Memory B cell (primary cell): ENCODE measurements at regions not wholly inside any gene's neighbourhood (a gene's known extent, or its start where the extent isn't known, plus 50 kb on each side); places are given as distances from the start of the nearest gene placed in this dataset.

Experiments used
- ATAC-seq: fragments of 150-1000 bp; cut with Tn5 transposase; 2 replicates; pipeline ENCODE4 v1.10.0; 2021; ENCODE audit warnings: low read depth, mild to moderate bottlenecking, moderate library complexity
- DNase-seq, 2 donors: peaks; one replicate each; pipeline ENCODE4 v3.0.0; 2022; ENCODE audit warnings: low spot score in 2 of 2
- H3K27ac Mint-ChIP-seq: one replicate; pipeline ENCODE4 v1.8.0; 2022; ENCODE audit warnings: mild to moderate bottlenecking, moderate library complexity, mixed read lengths
- H3K27me3 Mint-ChIP-seq: one replicate; pipeline ENCODE4 v1.8.0; 2022; ENCODE audit warnings: mixed read lengths
- H3K36me3 Mint-ChIP-seq: one replicate; pipeline ENCODE4 v1.8.0; 2022; ENCODE audit warnings: mild to moderate bottlenecking, mixed read lengths
- H3K4me1 Mint-ChIP-seq: one replicate; pipeline ENCODE4 v1.8.0; 2022; ENCODE audit warnings: mixed read lengths
- H3K4me3 Mint-ChIP-seq: one replicate; pipeline ENCODE4 v1.8.0; 2022; ENCODE audit warnings: mild to moderate bottlenecking, moderate library complexity, mixed read lengths
- H3K9me3 Mint-ChIP-seq: one replicate; pipeline ENCODE4 v1.8.0; 2022; ENCODE audit warnings: mixed read lengths

GRCh38 chr5:86997516-86997915 is 270.2 kb upstream of the RASA1 start:
- H3K4me3 Mint-ChIP-seq: no peak overlapping the region
- H3K27me3 Mint-ChIP-seq: peaks cover 4% of the 10 kb centered on the region
- DNase-seq: no peak

GRCh38 chr5:86999951-87000350 is 267.7 kb upstream of the RASA1 start:
- no peak for ATAC-seq
- no peak overlapping the region for H3K27ac Mint-ChIP-seq

More at GRCh38 chr5:86997516-86997915, 270.2 kb upstream of the RASA1 start:
- Mint-ChIP-seq H3K27ac (no peak overlapping the region), H3K9me3 (peaks cover 5% of the 10 kb centered on the region), H3K4me1 (no peaks in the 10 kb centered on the region), H3K36me3 (no peaks in the 10 kb centered on the region)
- no peak for ATAC-seq

GRCh38 chr5:87002485-87002884 is 265.2 kb upstream of the RASA1 start:
- no peak for ATAC-seq
- no peak overlapping the region for H3K4me3 Mint-ChIP-seq

More at GRCh38 chr5:86999951-87000350, 267.7 kb upstream of the RASA1 start:
- Mint-ChIP-seq H3K4me3 (no peak overlapping the region), H3K27me3 (peaks cover 4% of the 10 kb centered on the region), H3K36me3 (no peaks in the 10 kb centered on the region), H3K9me3 (peaks cover 3% of the 10 kb centered on the region), H3K4me1 (no peaks in the 10 kb centered on the region)
- DNase-seq: no peak

GRCh38 chr5:87004101-87004500 is 263.6 kb upstream of the RASA1 start:
- Mint-ChIP-seq H3K4me1 (no peaks in the 10 kb centered on the region), H3K36me3 (no peaks in the 10 kb centered on the region), H3K9me3 (no peaks in the 10 kb centered on the region), H3K27ac (no peak overlapping the region), H3K27me3 (peaks cover 4% of the 10 kb centered on the region), H3K4me3 (no peak overlapping the region)
- ATAC-seq (no peak), DNase-seq (no peak)

More at GRCh38 chr5:87002485-87002884, 265.2 kb upstream of the RASA1 start:
- no peaks in the 10 kb centered on the region for H3K36me3 Mint-ChIP-seq
- H3K4me1 Mint-ChIP-seq: no peaks in the 10 kb centered on the region
- no peak overlapping the region for H3K27ac Mint-ChIP-seq
- H3K9me3 Mint-ChIP-seq: no peaks in the 10 kb centered on the region
- no peak for DNase-seq
- peaks cover 4% of the 10 kb centered on the region for H3K27me3 Mint-ChIP-seq

GRCh38 chr5:87007737-87008136 is 259.9 kb upstream of the RASA1 start:
- H3K4me1 Mint-ChIP-seq: no peaks in the 10 kb centered on the region
- no peak overlapping the region for H3K27ac Mint-ChIP-seq
- no peaks in the 10 kb centered on the region for H3K36me3 Mint-ChIP-seq
- ATAC-seq (no peak), DNase-seq (no peak)
- H3K27me3 Mint-ChIP-seq: no peaks in the 10 kb centered on the region
- H3K4me3 Mint-ChIP-seq: no peak overlapping the region
- no peaks in the 10 kb centered on the region for H3K9me3 Mint-ChIP-seq

DNA sequence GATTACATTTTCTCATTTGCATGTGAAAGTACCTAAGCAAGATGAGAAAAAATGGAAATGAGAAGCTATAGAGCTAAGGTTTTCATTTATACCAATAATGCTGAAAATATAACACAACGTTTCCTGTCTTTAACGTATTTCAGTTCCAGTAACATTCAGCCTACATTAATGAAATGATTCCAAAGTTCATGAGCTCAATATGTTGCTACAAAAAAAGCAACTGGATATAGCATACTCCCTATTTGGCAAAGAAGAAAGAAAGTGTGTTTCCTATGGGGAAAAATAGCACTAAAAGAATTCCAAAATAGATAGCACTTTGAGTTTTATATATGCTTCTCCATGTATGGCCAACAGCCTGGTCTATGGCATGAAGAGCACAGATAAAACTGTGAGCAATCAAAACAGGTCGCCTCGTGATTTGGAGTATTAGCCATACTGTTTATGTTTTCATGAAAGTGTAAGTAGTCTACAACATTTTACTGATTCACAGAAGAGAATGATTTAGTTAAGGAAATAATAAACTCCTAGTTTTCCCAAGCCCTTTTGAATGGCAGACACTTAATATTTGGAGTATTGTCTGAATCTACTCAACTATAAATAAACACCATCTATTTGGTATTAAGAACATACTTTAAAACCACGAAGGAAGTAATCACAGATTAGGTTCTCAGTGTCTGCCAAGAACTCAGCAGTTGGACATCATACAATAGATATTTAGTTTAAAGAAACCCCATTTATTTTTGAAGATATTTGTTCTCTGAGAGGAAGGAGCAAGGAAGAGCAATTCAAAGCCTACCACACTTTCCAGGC is 258.7 kb upstream of the RASA1 start:
- H3K27ac Mint-ChIP-seq: no peak overlapping the region
- H3K4me3 Mint-ChIP-seq: no peak overlapping the region
- ATAC-seq (no peak), DNase-seq (no peak)
- H3K9me3 Mint-ChIP-seq: no peaks in the 10 kb centered on the region
- H3K4me1 Mint-ChIP-seq: no peaks in the 10 kb centered on the region
- no peaks in the 10 kb centered on the region for H3K36me3 Mint-ChIP-seq
- H3K27me3 Mint-ChIP-seq: no peaks in the 10 kb centered on the region

GRCh38 chr5:87010736-87011135 is 256.9 kb upstream of the RASA1 start:
- Mint-ChIP-seq H3K4me3 (no peak overlapping the region), H3K27me3 (no peaks in the 10 kb centered on the region), H3K36me3 (no peaks in the 10 kb centered on the region), H3K27ac (no peak overlapping the region), H3K9me3 (no peaks in the 10 kb centered on the region), H3K4me1 (no peaks in the 10 kb centered on the region)
- DNase-seq (no peak), ATAC-seq (no peak)

DNA sequence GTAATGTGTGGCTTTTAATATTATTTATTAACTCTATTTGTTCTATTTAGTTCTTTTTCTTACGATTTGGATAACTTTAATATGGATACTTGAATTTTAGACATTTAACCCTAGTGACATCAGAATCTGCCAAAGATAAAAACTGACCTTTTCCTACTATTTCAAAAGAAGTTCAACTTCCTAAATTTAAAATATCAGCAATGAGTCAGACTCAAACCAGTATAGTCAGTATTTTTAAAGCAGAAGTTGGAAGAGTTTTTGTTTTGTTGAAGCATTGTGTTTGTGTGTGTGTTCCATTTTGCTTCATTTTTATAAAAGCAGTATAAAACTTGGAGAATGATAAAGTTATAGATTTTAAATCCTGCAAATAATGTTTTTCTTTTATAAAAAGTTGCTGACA is 251.8 kb upstream of the RASA1 start:
- DNase-seq (no peak), ATAC-seq (no peak)
- no peak overlapping the region for H3K4me3 Mint-ChIP-seq
- H3K9me3 Mint-ChIP-seq: no peaks in the 10 kb centered on the region
- H3K27ac Mint-ChIP-seq: no peak overlapping the region
- no peaks in the 10 kb centered on the region for H3K36me3 Mint-ChIP-seq
- H3K4me1 Mint-ChIP-seq: peaks cover 10% of the 10 kb centered on the region
- H3K27me3 Mint-ChIP-seq: no peaks in the 10 kb centered on the region

GRCh38 chr5:87020099-87020934 is 247.4 kb upstream of the RASA1 start:
- ATAC-seq (no peak), DNase-seq (no peak)
- H3K4me3 Mint-ChIP-seq: no peak overlapping the region
- no peak overlapping the region for H3K27ac Mint-ChIP-seq
- H3K9me3 Mint-ChIP-seq: no peaks in the 10 kb centered on the region
- no peaks in the 10 kb centered on the region for H3K36me3 Mint-ChIP-seq
- no peaks in the 10 kb centered on the region for H3K27me3 Mint-ChIP-seq
- H3K4me1 Mint-ChIP-seq: peaks cover 10% of the 10 kb centered on the region

GRCh38 chr5:87022415-87022814 is 245.3 kb upstream of the RASA1 start:
- H3K27ac Mint-ChIP-seq: no peak overlapping the region
- H3K4me1 Mint-ChIP-seq: peaks cover 10% of the 10 kb centered on the region
- DNase-seq (no peak), ATAC-seq (no peak)
- H3K36me3 Mint-ChIP-seq: no peaks in the 10 kb centered on the region
- no peak overlapping the region for H3K4me3 Mint-ChIP-seq
- H3K9me3 Mint-ChIP-seq: no peaks in the 10 kb centered on the region
- no peaks in the 10 kb centered on the region for H3K27me3 Mint-ChIP-seq

- Mint-ChIP-seq H3K27ac (no peak overlapping the region), H3K4me1 (no peaks in the 10 kb centered on the region), H3K9me3 (no peaks in the 10 kb centered on the region), H3K4me3 (no peak overlapping the region), H3K36me3 (no peaks in the 10 kb centered on the region), H3K27me3 (no peaks in the 10 kb centered on the region)
- no peak for ATAC-seq
- no peak for DNase-seq
These were observed 240.1 kb upstream of the RASA1 start for GRCh38 chr5:87027570-87027969.

DNA sequence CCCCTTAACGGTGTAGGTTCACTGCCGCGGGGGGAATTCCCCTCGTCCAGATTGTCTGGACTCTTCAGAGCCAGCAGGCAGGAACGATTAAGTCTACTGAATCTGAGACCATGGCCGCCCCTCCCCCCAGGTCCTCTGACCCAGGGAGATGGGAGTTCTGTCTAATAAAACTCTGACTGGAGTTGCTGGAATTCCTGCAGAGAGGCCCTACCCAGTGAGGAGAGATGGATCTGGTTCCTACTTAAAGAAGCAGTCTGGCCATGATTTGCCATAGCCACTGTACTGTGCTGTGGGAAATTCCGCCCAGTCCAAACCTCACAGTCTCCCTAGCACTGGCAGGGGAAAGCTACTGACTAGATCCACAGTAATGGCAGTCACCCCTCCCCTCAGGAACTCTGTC is 237.7 kb upstream of the RASA1 start:
- H3K27ac Mint-ChIP-seq: no peak overlapping the region
- H3K36me3 Mint-ChIP-seq: no peaks in the 10 kb centered on the region
- no peaks in the 10 kb centered on the region for H3K27me3 Mint-ChIP-seq
- H3K9me3 Mint-ChIP-seq: no peaks in the 10 kb centered on the region
- no peak for DNase-seq
- no peak for ATAC-seq
- H3K4me1 Mint-ChIP-seq: no peaks in the 10 kb centered on the region
- H3K4me3 Mint-ChIP-seq: no peak overlapping the region

- no peaks in the 10 kb centered on the region for H3K36me3 Mint-ChIP-seq
- H3K27ac Mint-ChIP-seq: no peak overlapping the region
- DNase-seq (no peak), ATAC-seq (no peak)
- H3K27me3 Mint-ChIP-seq: no peaks in the 10 kb centered on the region
- no peaks in the 10 kb centered on the region for H3K9me3 Mint-ChIP-seq
- H3K4me1 Mint-ChIP-seq: no peaks in the 10 kb centered on the region
- H3K4me3 Mint-ChIP-seq: no peak overlapping the region
These were observed 237.0 kb upstream of the RASA1 start for GRCh38 chr5:87030699-87031098.

GRCh38 chr5:87034557-87034956 is 233.1 kb upstream of the RASA1 start:
- no peaks in the 10 kb centered on the region for H3K4me1 Mint-ChIP-seq
- ATAC-seq (no peak), DNase-seq (no peak)
- H3K36me3 Mint-ChIP-seq: peaks cover 3% of the 10 kb centered on the region
- no peak overlapping the region for H3K27ac Mint-ChIP-seq
- peaks cover 3% of the 10 kb centered on the region for H3K9me3 Mint-ChIP-seq
- H3K27me3 Mint-ChIP-seq: no peaks in the 10 kb centered on the region
- no peak overlapping the region for H3K4me3 Mint-ChIP-seq
